Peyer's patch (tissue), 4 donors: ENCODE measurements at regions not wholly inside any gene's neighbourhood (a gene's known extent, or its start where the extent isn't known, plus 50 kb on each side); places are given as distances from the start of the nearest gene placed in this dataset.

Experiments
- DNase-seq, 3 donors: peaks; one replicate each; pipeline ENCODE4 v3.0.0-alpha.2; 2017 to 2019
- H3K27ac ChIP-seq, 4 donors: fragments of 200-600 bp; sonication (generic); one replicate each; pipeline ENCODE4 v1.5.1; 2016 to 2019
- H3K27me3 ChIP-seq, 2 donors: fragments of 200-600 bp; sonication (generic); one replicate each; pipeline ENCODE4 v1.5.1; 2019
- H3K36me3 ChIP-seq, 3 donors: fragments of 200-600 bp; sonication (generic); one replicate each; pipeline ENCODE4 v1.5.1; 2016 to 2019
- H3K4me1 ChIP-seq, 4 donors: fragments of 200-600 bp; sonication (generic); one replicate each; pipeline ENCODE4 v1.5.1; 2016 to 2019
- H3K4me3 ChIP-seq, 4 donors: fragments of 200-600 bp; sonication (generic); 1 replicate in 3 of 4; 2 replicates in 1 of 4; pipeline ENCODE4 v1.5.1; 2016 to 2019; ENCODE audit warnings: mild to moderate bottlenecking in 1 of 4
- H3K9me3 ChIP-seq, 4 donors: fragments of 200-600 bp; sonication (generic); one replicate each; pipeline ENCODE4 v1.5.1; 2016 to 2019; ENCODE audit warnings: mild to moderate bottlenecking in 1 of 4
- POLR2A ChIP-seq, 2 donors: fragments of 450-650 bp; IDR thresholded peaks; one replicate each; pipeline ENCODE4 v1.5.1; 2017; ENCODE audit warnings: antibody characterized with exemption in 2 of 2, mild to moderate bottlenecking in 2 of 2, moderate library complexity in 2 of 2
- TF ChIP-seq, protein P1 (sequence below), 6 experiments: fragments of 450-650 bp in 4 of 6; fragments of 200-600 bp in 2 of 6; sonication (generic) in 1 of 6; IDR thresholded peaks; one replicate each; pipeline ENCODE4 v1.5.1; 2017 to 2019; ENCODE audit warnings: antibody characterized with exemption in 6 of 6, mild to moderate bottlenecking in 3 of 6, moderate library complexity in 1 of 6

DNA sequence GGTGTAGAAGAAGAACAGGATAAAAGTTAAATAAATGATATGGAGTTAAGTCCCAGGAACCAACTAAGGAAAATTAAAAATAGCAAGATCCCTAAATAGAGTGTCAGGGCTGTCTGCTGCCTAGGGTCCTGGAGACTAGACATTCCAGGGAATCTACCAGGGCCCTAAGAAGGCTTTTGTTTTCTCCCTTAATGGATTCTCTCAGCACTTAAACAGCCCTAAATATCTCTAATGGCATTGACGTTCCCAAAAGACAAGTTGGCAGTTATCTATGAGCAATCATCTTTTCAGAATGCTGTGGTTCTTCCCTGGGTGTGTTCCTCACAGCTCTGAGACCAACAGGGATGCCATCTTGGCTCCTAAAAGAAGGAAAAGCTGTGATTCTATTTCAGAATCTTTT lies 616.3 kb downstream of the EPHA4 start:
- DNase-seq: no peak
- Histone ChIP-seq H3K36me3 (no peaks in the 10 kb centered on the region), H3K4me3 (no peak overlapping the region), H3K9me3 (no peaks in the 10 kb centered on the region), H3K27me3 (no peaks in the 10 kb centered on the region), H3K27ac (no peak overlapping the region), H3K4me1 (peaks cover 0 to 5% (median 0%) of the 10 kb centered on the region in 4 donors)
- TF ChIP-seq POLR2A (IDR thresholded peaks at IDR 0.05): no peak
- TF ChIP-seq, protein P1, sequence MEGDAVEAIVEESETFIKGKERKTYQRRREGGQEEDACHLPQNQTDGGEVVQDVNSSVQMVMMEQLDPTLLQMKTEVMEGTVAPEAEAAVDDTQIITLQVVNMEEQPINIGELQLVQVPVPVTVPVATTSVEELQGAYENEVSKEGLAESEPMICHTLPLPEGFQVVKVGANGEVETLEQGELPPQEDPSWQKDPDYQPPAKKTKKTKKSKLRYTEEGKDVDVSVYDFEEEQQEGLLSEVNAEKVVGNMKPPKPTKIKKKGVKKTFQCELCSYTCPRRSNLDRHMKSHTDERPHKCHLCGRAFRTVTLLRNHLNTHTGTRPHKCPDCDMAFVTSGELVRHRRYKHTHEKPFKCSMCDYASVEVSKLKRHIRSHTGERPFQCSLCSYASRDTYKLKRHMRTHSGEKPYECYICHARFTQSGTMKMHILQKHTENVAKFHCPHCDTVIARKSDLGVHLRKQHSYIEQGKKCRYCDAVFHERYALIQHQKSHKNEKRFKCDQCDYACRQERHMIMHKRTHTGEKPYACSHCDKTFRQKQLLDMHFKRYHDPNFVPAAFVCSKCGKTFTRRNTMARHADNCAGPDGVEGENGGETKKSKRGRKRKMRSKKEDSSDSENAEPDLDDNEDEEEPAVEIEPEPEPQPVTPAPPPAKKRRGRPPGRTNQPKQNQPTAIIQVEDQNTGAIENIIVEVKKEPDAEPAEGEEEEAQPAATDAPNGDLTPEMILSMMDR (IDR thresholded peaks at IDR 0.05): no peak

DNA sequence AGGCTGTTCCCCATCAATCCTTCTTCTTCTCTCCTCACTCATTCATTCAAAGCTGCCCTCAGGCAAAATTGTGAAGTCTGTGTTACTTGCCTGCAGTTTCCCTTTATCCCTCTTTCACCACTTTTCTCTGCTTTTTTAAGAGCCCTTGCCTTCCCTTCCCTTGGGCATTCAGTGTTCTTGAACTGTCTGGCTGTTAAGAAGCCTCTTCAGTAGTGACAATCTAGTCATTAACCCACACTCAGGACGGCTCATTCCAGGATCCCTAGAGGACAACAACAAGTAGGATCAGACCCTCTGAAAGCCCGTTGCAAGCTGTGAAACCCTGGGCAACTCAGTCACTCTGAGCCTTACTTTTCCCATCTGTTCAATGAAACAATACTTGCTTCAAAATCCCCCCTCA lies 615.7 kb downstream of the EPHA4 start:
- DNase-seq: no peak
- Histone ChIP-seq H3K36me3 (no peaks in the 10 kb centered on the region), H3K9me3 (no peaks in the 10 kb centered on the region), H3K4me1 (peaks cover 0 to 5% (median 0%) of the 10 kb centered on the region in 4 donors), H3K4me3 (no peak overlapping the region), H3K27me3 (no peaks in the 10 kb centered on the region), H3K27ac (no peak overlapping the region)
- TF ChIP-seq, protein P1 (IDR thresholded peaks at IDR 0.05): no peak
- TF ChIP-seq POLR2A (IDR thresholded peaks at IDR 0.05): no peak

DNA sequence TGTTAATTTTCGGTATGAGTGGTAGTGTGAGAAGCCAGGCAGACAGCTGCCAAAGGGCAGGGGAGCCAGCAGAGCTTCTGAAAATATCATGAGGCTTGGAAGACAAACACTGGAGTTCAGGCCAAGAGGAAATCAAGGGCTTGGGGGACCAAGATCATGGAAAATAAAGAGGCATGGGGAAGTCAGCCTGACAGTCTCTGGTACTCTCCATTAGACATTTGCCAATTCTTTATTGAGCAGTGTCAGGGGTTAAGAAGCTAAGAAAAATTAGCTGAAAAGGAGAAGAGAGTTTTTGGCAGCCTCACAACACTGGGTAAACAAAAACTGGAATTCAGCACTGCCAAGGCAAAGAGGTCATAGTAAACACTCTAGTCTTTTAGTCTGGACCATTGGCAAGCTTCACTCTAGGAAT lies 612.7 kb downstream of the EPHA4 start:
- no peaks in the 10 kb centered on the region for H3K36me3 ChIP-seq
- H3K4me1 ChIP-seq: peaks cover 0 to 5% (median 0%) of the 10 kb centered on the region in 4 donors
- no peak for TF ChIP-seq POLR2A (IDR thresholded peaks at IDR 0.05)
- TF ChIP-seq, protein P1 (IDR thresholded peaks at IDR 0.05): no peak
- H3K9me3 ChIP-seq: no peaks in the 10 kb centered on the region
- H3K4me3 ChIP-seq: no peak overlapping the region
- no peak overlapping the region for H3K27ac ChIP-seq
- no peak for DNase-seq
- no peaks in the 10 kb centered on the region for H3K27me3 ChIP-seq

DNA sequence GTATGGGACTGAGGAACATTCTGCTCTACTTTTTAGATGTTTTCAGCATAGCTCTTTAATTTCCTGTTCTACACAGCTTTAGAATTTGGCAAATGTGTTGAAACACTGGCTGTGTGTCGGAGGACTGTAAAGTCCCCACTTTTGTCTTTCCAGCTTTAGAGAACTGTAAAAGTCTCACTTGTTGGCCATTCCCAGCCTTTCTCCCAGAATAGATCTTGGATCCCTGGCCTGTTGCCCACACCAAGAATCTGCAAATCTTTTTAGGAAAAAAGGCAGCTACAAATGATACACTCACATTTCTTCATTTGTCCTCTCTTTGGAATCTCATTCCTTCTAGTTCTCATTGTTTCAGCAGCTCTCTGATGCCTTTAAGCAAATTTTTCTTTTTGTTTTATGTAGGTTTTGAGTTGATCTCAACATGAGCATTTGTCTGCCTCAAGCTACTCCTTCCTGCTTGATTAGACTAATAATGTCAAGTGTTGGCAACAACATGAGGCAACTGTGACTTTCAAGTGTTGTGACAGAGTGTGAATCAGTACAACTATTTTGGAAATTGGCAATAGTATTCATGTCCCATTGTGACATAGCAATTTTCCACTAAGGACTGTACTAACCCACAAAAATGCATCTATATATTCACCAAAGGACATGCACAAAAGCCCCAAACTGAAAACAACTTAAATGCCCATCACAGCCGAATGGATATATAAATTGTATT lies 610.8 kb downstream of the EPHA4 start:
- no peak for DNase-seq
- Histone ChIP-seq H3K27ac (no peak overlapping the region), H3K9me3 (no peaks in the 10 kb centered on the region), H3K4me1 (peaks cover 0 to 5% (median 0%) of the 10 kb centered on the region in 4 donors), H3K36me3 (no peaks in the 10 kb centered on the region), H3K4me3 (no peak overlapping the region), H3K27me3 (no peaks in the 10 kb centered on the region)
- TF ChIP-seq POLR2A (IDR thresholded peaks at IDR 0.05): no peak
- TF ChIP-seq, protein P1 (IDR thresholded peaks at IDR 0.05): no peak

DNA sequence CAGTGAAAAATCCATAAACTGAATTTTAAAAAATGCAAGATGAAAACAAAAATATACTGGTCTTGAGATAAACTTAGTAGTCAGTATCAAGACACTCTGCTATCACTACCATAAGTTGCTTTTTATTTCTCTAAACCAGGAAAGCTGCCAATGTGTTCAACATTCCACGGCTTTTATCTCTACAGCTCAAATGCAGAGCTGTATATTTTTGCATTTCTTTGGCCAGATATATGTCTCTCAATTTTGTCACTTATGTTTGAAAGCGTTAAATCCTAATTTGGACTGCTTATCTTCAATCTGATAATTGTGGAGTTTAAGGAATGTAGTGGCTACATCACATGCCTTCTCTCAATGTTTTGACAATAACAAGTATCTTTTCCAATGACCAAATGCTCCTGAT lies 609.5 kb downstream of the EPHA4 start:
- H3K36me3 ChIP-seq: no peaks in the 10 kb centered on the region
- TF ChIP-seq, protein P1 (IDR thresholded peaks at IDR 0.05): no peak
- no peak for TF ChIP-seq POLR2A (IDR thresholded peaks at IDR 0.05)
- H3K9me3 ChIP-seq: no peaks in the 10 kb centered on the region
- no peaks in the 10 kb centered on the region for H3K27me3 ChIP-seq
- no peak for DNase-seq
- H3K27ac ChIP-seq: no peak overlapping the region
- no peak overlapping the region for H3K4me3 ChIP-seq
- H3K4me1 ChIP-seq: peaks cover 0 to 5% (median 0%) of the 10 kb centered on the region in 4 donors
